22Rv1 (cell line): ENCODE measurements at regions not wholly inside any gene's neighbourhood (a gene's known extent, or its start where the extent isn't known, plus 50 kb on each side); places are given as distances from the start of the nearest gene placed in this dataset.

Experiments
- H3K27ac ChIP-seq: fragments of 450-650 bp; 2 replicates; pipeline ENCODE4 v1.5.1; 2017
- ZFX ChIP-seq: fragments of 450-650 bp; IDR thresholded peaks from 2 replicates; pipeline ENCODE4 v1.6.1; 2017; ENCODE audit warnings: antibody characterized with exemption, borderline replicate concordance
- TF ChIP-seq, protein P1 (sequence below): fragments of 450-650 bp; IDR thresholded peaks from 2 replicates; pipeline ENCODE4 v1.5.1; 2017; ENCODE audit warnings: mild to moderate bottlenecking

DNA sequence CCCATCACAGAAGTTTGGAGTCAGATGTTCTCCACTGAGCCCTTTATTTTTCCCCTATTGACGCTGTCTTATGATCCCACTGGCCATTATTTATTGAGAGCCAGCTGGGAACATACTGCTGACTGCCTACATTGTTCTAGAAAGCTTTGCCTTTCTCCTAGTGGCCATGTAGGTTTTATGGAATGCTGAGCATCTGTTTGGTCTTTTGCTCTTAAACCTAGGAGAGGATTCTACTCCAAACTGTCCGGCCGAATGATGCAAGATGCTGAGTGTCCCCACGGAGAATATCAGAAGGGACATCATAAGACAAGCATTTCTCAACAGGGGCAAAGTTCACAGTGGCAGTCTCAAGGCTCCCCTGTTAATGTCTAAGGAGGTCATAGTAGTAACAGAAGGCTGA lies 171.4 kb downstream of the ARRDC4 start:
- H3K27ac ChIP-seq = no peak overlapping the region
- TF ChIP-seq ZFX = no peak
- TF ChIP-seq, protein P1, sequence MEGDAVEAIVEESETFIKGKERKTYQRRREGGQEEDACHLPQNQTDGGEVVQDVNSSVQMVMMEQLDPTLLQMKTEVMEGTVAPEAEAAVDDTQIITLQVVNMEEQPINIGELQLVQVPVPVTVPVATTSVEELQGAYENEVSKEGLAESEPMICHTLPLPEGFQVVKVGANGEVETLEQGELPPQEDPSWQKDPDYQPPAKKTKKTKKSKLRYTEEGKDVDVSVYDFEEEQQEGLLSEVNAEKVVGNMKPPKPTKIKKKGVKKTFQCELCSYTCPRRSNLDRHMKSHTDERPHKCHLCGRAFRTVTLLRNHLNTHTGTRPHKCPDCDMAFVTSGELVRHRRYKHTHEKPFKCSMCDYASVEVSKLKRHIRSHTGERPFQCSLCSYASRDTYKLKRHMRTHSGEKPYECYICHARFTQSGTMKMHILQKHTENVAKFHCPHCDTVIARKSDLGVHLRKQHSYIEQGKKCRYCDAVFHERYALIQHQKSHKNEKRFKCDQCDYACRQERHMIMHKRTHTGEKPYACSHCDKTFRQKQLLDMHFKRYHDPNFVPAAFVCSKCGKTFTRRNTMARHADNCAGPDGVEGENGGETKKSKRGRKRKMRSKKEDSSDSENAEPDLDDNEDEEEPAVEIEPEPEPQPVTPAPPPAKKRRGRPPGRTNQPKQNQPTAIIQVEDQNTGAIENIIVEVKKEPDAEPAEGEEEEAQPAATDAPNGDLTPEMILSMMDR = no peak

GRCh38 chr15:98134905-98135304 lies 174.4 kb downstream of the ARRDC4 start:
- no peak overlapping the region for H3K27ac ChIP-seq
- TF ChIP-seq ZFX = no peak
- TF ChIP-seq, protein P1 = no peak

DNA sequence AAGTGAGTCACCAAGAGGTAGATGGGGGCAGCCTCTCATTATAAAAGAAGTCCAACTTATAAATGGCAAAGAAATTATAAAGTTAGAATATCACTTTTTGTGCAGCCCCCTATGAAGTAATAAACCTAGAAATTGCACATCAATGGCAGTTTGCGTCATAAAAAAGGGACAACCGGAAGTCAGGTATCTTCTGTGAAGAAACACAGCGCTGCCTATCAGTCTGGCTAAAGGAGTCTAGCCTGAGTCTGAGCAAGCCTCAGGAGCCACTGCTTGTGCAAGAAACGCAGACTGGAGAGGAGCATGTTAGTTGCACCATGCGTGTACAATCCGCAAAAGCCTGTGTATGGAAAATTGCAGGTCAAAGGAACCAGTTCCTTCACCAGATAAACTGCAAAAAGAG lies 178.4 kb downstream of the ARRDC4 start:
- no peak overlapping the region for H3K27ac ChIP-seq
- TF ChIP-seq ZFX = no peak
- TF ChIP-seq, protein P1 = no peak

- TF ChIP-seq, protein P1 = no peak
- TF ChIP-seq ZFX = no peak
These were observed 178.8 kb downstream of the ARRDC4 start for GRCh38 chr15:98139337-98139736.

DNA sequence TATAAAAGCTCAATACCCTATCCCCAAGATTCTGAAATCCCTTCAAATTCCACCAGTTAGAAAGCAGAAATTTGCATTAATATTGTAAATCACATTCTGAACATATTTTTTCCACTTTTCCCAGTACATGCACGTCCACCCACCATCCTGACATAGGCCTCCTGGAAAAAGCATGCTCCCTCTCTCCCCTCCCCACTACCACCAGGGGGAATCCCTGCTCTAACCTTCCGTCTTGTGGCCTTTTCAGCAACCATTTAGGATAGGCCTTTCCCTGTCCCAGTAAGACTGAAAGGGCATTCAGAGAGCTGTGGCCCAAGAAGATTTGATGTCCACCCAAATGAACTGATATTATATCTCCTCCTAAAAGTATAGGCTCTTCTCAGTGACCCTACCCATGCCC lies 182.1 kb downstream of the ARRDC4 start:
- TF ChIP-seq, protein P1 = no peak
- H3K27ac ChIP-seq = no peak overlapping the region

More at GRCh38 chr15:98139337-98139736, 178.8 kb downstream of the ARRDC4 start:
- no peak overlapping the region for H3K27ac ChIP-seq

- TF ChIP-seq, protein P1 = no peak
- no peak for TF ChIP-seq ZFX
- no peak overlapping the region for H3K27ac ChIP-seq
These were observed 182.6 kb downstream of the ARRDC4 start for GRCh38 chr15:98143116-98143515.

GRCh38 chr15:98144388-98144787 lies 183.9 kb downstream of the ARRDC4 start:
- TF ChIP-seq, protein P1 = no peak
- TF ChIP-seq ZFX = no peak
- H3K27ac ChIP-seq = no peak overlapping the region
